ENCODE measurements at regions not wholly inside any gene's neighbourhood (a gene's known extent, or its start where the extent isn't known, plus 50 kb on each side); places are given as distances from the start of the nearest gene placed in this dataset.

DNA sequence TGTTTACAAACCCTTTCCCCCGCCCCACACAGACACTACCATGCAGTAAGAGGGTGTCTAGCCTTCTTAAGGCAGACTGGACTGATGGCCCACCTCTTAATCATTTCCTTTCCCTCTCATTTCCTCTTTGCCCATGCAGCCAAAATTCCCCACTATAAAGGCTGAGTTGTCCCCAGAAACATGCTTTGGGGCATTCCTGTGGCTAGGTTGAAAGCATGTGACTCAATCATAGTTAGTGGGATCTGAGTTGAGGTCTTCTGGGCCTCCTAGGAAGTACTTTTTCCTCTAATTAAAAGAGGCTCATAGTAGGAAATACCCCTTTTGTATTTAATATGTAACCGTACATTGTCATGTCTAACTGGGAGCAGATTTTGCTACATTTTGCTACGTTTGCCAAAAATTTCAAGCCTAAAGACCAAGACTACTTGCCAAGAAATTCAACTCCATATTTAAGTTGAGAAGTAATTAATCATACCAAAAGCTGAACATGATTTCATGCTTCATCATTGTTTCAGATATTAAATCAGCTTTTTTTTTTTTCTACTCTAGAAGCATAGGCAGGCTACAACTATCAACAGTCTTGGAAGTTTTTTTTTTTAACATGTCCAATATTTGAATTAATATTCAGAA is 174.7 kb downstream of the ADGRL4 start:
- no peak overlapping the region for H4K8ac ChIP-seq (replicated peaks; ENCODE audit: insufficient read length, low read depth, low read length)
- no peaks in the 10 kb centered on the region for H3K4me1 ChIP-seq (ENCODE audit: insufficient read depth, low read length)
- DNase-seq: no peak
- H3K56ac ChIP-seq (ENCODE audit: insufficient read length, low read depth, low read length): no peak overlapping the region
- H3K27ac Mint-ChIP-seq: no peak overlapping the region
- no peak overlapping the region for H2AFZ ChIP-seq (ENCODE audit: low read length)
- no peak overlapping the region for H2BK15ac ChIP-seq (ENCODE audit: low read depth, low read length)
- no peak overlapping the region for H3K4me2 ChIP-seq (ENCODE audit: insufficient read depth, insufficient read length, low read length)
- no peak overlapping the region for H4K91ac ChIP-seq (ENCODE audit: insufficient read length, low read depth, low read length)
- H3K4me3 Mint-ChIP-seq: no peak overlapping the region
- H2AK5ac ChIP-seq (ENCODE audit: insufficient read length, low read length): no peak overlapping the region
- H3K9ac ChIP-seq (ENCODE audit: extremely low read depth, insufficient read length, low read length): no peak overlapping the region
- peaks cover 4 to 5% of the 10 kb centered on the region in 2 experiments for H3K4me1 Mint-ChIP-seq
- H4K20me1 ChIP-seq (ENCODE audit: control insufficient read depth, insufficient read depth, insufficient read length): no peaks in the 10 kb centered on the region
- no peak overlapping the region for H3K27ac ChIP-seq (ENCODE audit: insufficient read length, low read depth, low read length)
- H2BK5ac ChIP-seq (ENCODE audit: insufficient read length, low read length): no peak overlapping the region
- H3K27me3 Mint-ChIP-seq (ENCODE audit: low read depth): no peaks in the 10 kb centered on the region
- no peak overlapping the region for H3K4ac ChIP-seq (ENCODE audit: low read depth, low read length)
- no peaks in the 10 kb centered on the region for H3K27me3 ChIP-seq (ENCODE audit: insufficient read depth, low read length)
- H2BK20ac ChIP-seq (ENCODE audit: low read depth, low read length, poor library complexity, severe bottlenecking): no peak overlapping the region
- H3K23me2 ChIP-seq (ENCODE audit: insufficient read length, low read depth, low read length, poor library complexity, severe bottlenecking): no peaks in the 10 kb centered on the region
- H4K5ac ChIP-seq (ENCODE audit: insufficient read length, low read depth, low read length): no peak overlapping the region
- H3K14ac ChIP-seq (ENCODE audit: insufficient read depth, low read length): no peak overlapping the region
- no peak overlapping the region for H2BK120ac ChIP-seq (ENCODE audit: low read depth, low read length, poor library complexity, severe bottlenecking)
- no peaks in the 10 kb centered on the region for H3K79me1 ChIP-seq (ENCODE audit: insufficient read depth, low read depth, low read length, poor library complexity, severe bottlenecking)
- no peaks in the 10 kb centered on the region for H3K9me3 ChIP-seq (ENCODE audit: control insufficient read depth, low read depth, low read length)
- no peaks in the 10 kb centered on the region for H3K79me2 ChIP-seq (ENCODE audit: insufficient read depth, low read length)
- no peaks in the 10 kb centered on the region for H3K9me3 Mint-ChIP-seq
- no peak overlapping the region for H3K18ac ChIP-seq (ENCODE audit: insufficient read length, low read depth, low read length)
- no CpG with 5 or more reads among the region's 3 CpGs for WGBS (ENCODE audit: extremely low coverage, insufficient read length, low lambda C conversion rate)
- H3K23ac ChIP-seq (ENCODE audit: insufficient read length, low read depth, low read length): no peak overlapping the region
- H3K36me3 Mint-ChIP-seq (ENCODE audit: insufficient read depth in 1 of 3, low read depth in 3 of 3): no peaks in the 10 kb centered on the region; a peak in 1 of 7 replicates
- TF ChIP-seq, protein P1, sequence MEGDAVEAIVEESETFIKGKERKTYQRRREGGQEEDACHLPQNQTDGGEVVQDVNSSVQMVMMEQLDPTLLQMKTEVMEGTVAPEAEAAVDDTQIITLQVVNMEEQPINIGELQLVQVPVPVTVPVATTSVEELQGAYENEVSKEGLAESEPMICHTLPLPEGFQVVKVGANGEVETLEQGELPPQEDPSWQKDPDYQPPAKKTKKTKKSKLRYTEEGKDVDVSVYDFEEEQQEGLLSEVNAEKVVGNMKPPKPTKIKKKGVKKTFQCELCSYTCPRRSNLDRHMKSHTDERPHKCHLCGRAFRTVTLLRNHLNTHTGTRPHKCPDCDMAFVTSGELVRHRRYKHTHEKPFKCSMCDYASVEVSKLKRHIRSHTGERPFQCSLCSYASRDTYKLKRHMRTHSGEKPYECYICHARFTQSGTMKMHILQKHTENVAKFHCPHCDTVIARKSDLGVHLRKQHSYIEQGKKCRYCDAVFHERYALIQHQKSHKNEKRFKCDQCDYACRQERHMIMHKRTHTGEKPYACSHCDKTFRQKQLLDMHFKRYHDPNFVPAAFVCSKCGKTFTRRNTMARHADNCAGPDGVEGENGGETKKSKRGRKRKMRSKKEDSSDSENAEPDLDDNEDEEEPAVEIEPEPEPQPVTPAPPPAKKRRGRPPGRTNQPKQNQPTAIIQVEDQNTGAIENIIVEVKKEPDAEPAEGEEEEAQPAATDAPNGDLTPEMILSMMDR (conservative IDR thresholded peaks at IDR 0.05): no peak
- H3T11ph ChIP-seq (ENCODE audit: low read length): no peak overlapping the region
- no peak overlapping the region for H2BK12ac ChIP-seq (ENCODE audit: insufficient read length, low read depth, low read length)

All from H9 (cell line).